WTC11 (cell line): ENCODE measurements at regions not wholly inside any gene's neighbourhood (a gene's known extent, or its start where the extent isn't known, plus 50 kb on each side); places are given as distances from the start of the nearest gene placed in this dataset.

Experiments
- ATAC-seq: fragments of 200-7000 bp; cut with Tn5 transposase; 2 replicates; pipeline ENCODE4 v1.10.0; 2021; ENCODE audit warnings: mild to moderate bottlenecking, moderate library complexity
- CTCF ChIA-PET: fragments of 300-600 bp; sonication (Branson Sonifier 250); formaldehyde crosslinking; loops from one replicate; lab custom pipeline; 2021; ENCODE audit warnings: antibody characterized with exemption; lab: Charles Lee
- POLR2A ChIA-PET: fragments of 350-600 bp; sonication (Branson Sonifier 250); formaldehyde crosslinking; loops from one replicate; lab custom pipeline; 2021; ENCODE audit warnings: antibody characterized with exemption; lab: Charles Lee
- DNase-seq: peaks from one replicate; pipeline ENCODE4 v3.0.0; 2021; ENCODE audit warnings: low spot score
- H3K27ac Mint-ChIP-seq: 2 replicates; pipeline ENCODE4 v1.8.0; 2021; ENCODE audit warnings: mixed read lengths
- H3K27me3 Mint-ChIP-seq: 2 replicates; pipeline ENCODE4 v1.8.0; 2021; ENCODE audit warnings: low read depth, mild to moderate bottlenecking, moderate library complexity, mixed read lengths
- H3K36me3 Mint-ChIP-seq: 2 replicates; pipeline ENCODE4 v1.8.0; 2021; ENCODE audit warnings: mixed read lengths
- H3K4me1 Mint-ChIP-seq: 2 replicates; pipeline ENCODE4 v1.8.0; 2022; ENCODE audit warnings: mixed read lengths
- H3K4me3 Mint-ChIP-seq: 2 replicates; pipeline ENCODE4 v1.8.0; 2021; ENCODE audit warnings: mild to moderate bottlenecking, moderate library complexity, mixed read lengths
- H3K9me3 Mint-ChIP-seq: 2 replicates; pipeline ENCODE4 v1.8.0; 2021; ENCODE audit warnings: mixed read lengths
- ATF3 ChIP-seq: sonication (generic); formaldehyde crosslinking; conservative IDR thresholded peaks from 2 replicates; pipeline ENCODE4 v1.8.1; 2022; ENCODE audit warnings: mild to moderate bottlenecking, missing genetic modification reagents
- CREB1 ChIP-seq: sonication (generic); formaldehyde crosslinking; IDR thresholded peaks from 2 replicates; pipeline ENCODE4 v1.8.0; 2023; ENCODE audit warnings: mild to moderate bottlenecking, missing genetic modification reagents
- HMGXB4 ChIP-seq: sonication (generic); formaldehyde crosslinking; IDR thresholded peaks from 2 replicates; pipeline ENCODE4 v1.8.1; 2023; ENCODE audit warnings: mild to moderate bottlenecking, moderate library complexity, missing genetic modification reagents
- IRF2 ChIP-seq: sonication (generic); formaldehyde crosslinking; IDR thresholded peaks from 2 replicates; pipeline ENCODE4 v1.8.0; 2022; ENCODE audit warnings: low read depth, missing genetic modification reagents, borderline replicate concordance
- MLX ChIP-seq: sonication (generic); formaldehyde crosslinking; IDR thresholded peaks from 2 replicates; pipeline ENCODE4 v1.8.1; 2023; ENCODE audit warnings: mild to moderate bottlenecking, missing genetic modification reagents, moderate library complexity
- SMAD4 ChIP-seq: sonication (generic); formaldehyde crosslinking; IDR thresholded peaks from 2 replicates; pipeline ENCODE4 v1.8.0; 2022; ENCODE audit warnings: mild to moderate bottlenecking, missing genetic modification reagents
- STAT6 ChIP-seq: sonication (generic); formaldehyde crosslinking; conservative IDR thresholded peaks from 2 replicates; pipeline ENCODE4 v1.8.1; 2023; ENCODE audit warnings: mild to moderate bottlenecking, low read depth, missing genetic modification reagents, moderate library complexity
- TEAD4 ChIP-seq: sonication (generic); formaldehyde crosslinking; IDR thresholded peaks from 2 replicates; pipeline ENCODE4 v1.8.0; 2022; ENCODE audit warnings: mild to moderate bottlenecking, missing genetic modification reagents
- TP53 ChIP-seq: sonication (generic); formaldehyde crosslinking; IDR thresholded peaks from 2 replicates; pipeline ENCODE4 v1.8.1; 2023; ENCODE audit warnings: mild to moderate bottlenecking, missing genetic modification reagents
- ZNF121 ChIP-seq: sonication (generic); formaldehyde crosslinking; IDR thresholded peaks from 2 replicates; pipeline ENCODE4 v1.8.0; 2023; ENCODE audit warnings: missing genetic modification reagents
- ZNF138 ChIP-seq: sonication (generic); formaldehyde crosslinking; conservative IDR thresholded peaks from 2 replicates; pipeline ENCODE4 v1.8.1; 2022; ENCODE audit warnings: mild to moderate bottlenecking, moderate library complexity, missing genetic modification reagents
- ZNF219 ChIP-seq: sonication (generic); formaldehyde crosslinking; IDR thresholded peaks from 2 replicates; pipeline ENCODE4 v1.8.0; 2023; ENCODE audit warnings: missing genetic modification reagents, mild to moderate bottlenecking, borderline replicate concordance
- ZNF396 ChIP-seq: fragments of 250-450 bp; sonication (Bioruptor Pico); IDR thresholded peaks from 2 replicates; pipeline ENCODE4 v1.8.0; 2021; ENCODE audit warnings: mild to moderate bottlenecking, moderate library complexity, borderline replicate concordance
- ZNF416 ChIP-seq: fragments of 250-450 bp; sonication (Bioruptor Pico); IDR thresholded peaks from 2 replicates; pipeline ENCODE4 v1.9.0; 2021; ENCODE audit warnings: mild to moderate bottlenecking, inconsistent platforms
- ZNF423 ChIP-seq: fragments of 250-450 bp; sonication (Bioruptor Pico); IDR thresholded peaks from 2 replicates; pipeline ENCODE4 v2.1.2; 2022; ENCODE audit warnings: mild to moderate bottlenecking, moderate library complexity
- ZNF532 ChIP-seq: fragments of 250-450 bp; sonication (Bioruptor Pico); IDR thresholded peaks from 2 replicates; pipeline ENCODE4 v1.9.0; 2021; ENCODE audit warnings: mild to moderate bottlenecking, borderline replicate concordance

- H3K4me3 Mint-ChIP-seq: no peak overlapping the region
- no peaks in the 10 kb centered on the region for H3K36me3 Mint-ChIP-seq
- ChIA-PET CTCF (no interaction called here), POLR2A (no interaction called here)
- no peak for ATAC-seq
- no peaks in the 10 kb centered on the region for H3K9me3 Mint-ChIP-seq
- H3K27ac Mint-ChIP-seq: no peak overlapping the region
- peaks cover 46% of the 10 kb centered on the region for H3K4me1 Mint-ChIP-seq
- DNase-seq: no peak
- TF ChIP-seq SMAD4 (CRISPR knock-in tag): no peak
- peaks cover under 1% of the 10 kb centered on the region; the same call in 1 of the 2 replicates for H3K27me3 Mint-ChIP-seq
Observed at GRCh38 chr2:147464737-147465357, 380.0 kb upstream of the ACVR2A start.

GRCh38 chr2:147463881-147464520, 380.8 kb upstream of the ACVR2A start:
- DNase-seq: no peak
- Mint-ChIP-seq H3K27ac (no peak overlapping the region), H3K4me3 (no peak overlapping the region), H3K4me1 (peaks cover 37% of the 10 kb centered on the region), H3K36me3 (no peaks in the 10 kb centered on the region), H3K27me3 (no peaks in the 10 kb centered on the region), H3K9me3 (no peaks in the 10 kb centered on the region)
- TF ChIP-seq ZNF532 (no peak), TEAD4 (no peak), ZNF219 (CRISPR knock-in tag) (no peak), TP53 (CRISPR knock-in tag) (no peak), CREB1 (CRISPR knock-in tag) (no peak), STAT6 (CRISPR knock-in tag) (no peak), ZNF416 (CRISPR knock-in tag) (no peak), ZNF121 (CRISPR knock-in tag) (no peak), ZNF396 (CRISPR knock-in tag) (no peak), IRF2 (no peak), ZNF423 (CRISPR knock-in tag) (no peak), ZNF138 (no peak), HMGXB4 (no peak), ATF3 (CRISPR knock-in tag) (no peak), MLX (CRISPR knock-in tag) (no peak)
- POLR2A ChIA-PET: no interaction called here
- no peak for ATAC-seq
- CTCF ChIA-PET: no interaction called here
